ENCODE measurements at regions not wholly inside any gene's neighbourhood (a gene's known extent, or its start where the extent isn't known, plus 50 kb on each side); places are given as distances from the start of the nearest gene placed in this dataset.

GRCh38 chr9:1929134-1929533 lies 86.0 kb upstream of the SMARCA2 start:
- TF ChIP-seq, protein P1, sequence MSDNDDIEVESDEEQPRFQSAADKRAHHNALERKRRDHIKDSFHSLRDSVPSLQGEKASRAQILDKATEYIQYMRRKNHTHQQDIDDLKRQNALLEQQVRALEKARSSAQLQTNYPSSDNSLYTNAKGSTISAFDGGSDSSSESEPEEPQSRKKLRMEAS (IDR thresholded peaks at IDR 0.05; ENCODE audit: low read depth): no peak
- TF ChIP-seq CTCF (IDR thresholded peaks at IDR 0.05) (no peak), TCF12 (IDR thresholded peaks at IDR 0.05) (no peak), POLR2AphosphoS5 (IDR thresholded peaks at IDR 0.05; ENCODE audit: low read depth, low read length) (no peak)
